Stimulated activated CD8-positive, alpha-beta memory T cell treated with anti-CD3 and anti-CD28 coated beads, Interleukin-12 subunit alpha, Interleukin-12 subunit beta, amount 100 ng/mL, for 24 hours (primary cell): ENCODE measurements at regions not wholly inside any gene's neighbourhood (a gene's known extent, or its start where the extent isn't known, plus 50 kb on each side); places are given as distances from the start of the nearest gene placed in this dataset.

Experiments
- DNase-seq: peaks from one replicate; pipeline ENCODE4 v3.0.0-alpha.2; 2020; ENCODE audit errors: extremely low read depth

GRCh38 chr6:165915022-165915770, 252.2 kb upstream of the PDE10A start:
- no peak for DNase-seq

DNA sequence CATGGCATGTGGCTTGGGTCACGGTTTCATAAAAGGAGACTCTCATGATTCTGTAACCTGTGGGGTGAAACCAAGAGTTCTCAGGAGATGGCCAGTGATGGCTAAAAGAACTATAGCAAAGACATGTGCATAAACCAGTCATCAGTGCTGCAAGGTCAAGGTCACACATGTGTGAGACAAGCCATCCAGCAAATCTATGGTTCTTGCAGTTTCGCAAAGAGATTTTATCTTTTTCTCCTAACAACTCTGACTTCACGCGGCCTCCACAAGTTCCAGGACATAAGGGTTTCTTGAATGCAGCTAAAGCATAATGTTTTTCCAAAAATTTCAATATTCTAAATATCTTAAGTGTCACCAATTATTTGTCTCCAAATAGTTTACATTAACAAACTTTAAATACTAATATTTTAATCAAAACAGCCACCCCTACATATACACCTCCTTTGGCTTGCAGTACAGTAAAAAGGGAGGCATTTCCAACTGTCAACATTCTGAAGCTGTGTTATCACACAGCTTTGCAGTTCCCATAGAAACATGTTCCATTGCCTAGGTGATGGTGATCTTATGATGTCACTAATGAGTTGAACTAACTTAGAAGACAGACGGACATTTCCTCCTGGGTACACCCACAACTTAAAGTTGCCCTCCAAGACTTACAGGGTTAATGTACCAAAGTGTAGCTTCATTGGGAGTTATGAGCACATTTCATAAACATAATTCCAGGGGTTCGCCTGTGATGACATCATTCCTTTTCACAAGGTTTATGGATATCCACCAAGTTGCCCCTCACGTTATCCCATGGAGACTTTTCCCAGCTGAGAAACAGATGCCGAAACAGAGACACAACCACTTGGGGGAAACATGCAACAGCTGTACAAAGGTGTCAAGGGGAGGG, 250.9 kb upstream of the PDE10A start:
- no peak for DNase-seq

DNA sequence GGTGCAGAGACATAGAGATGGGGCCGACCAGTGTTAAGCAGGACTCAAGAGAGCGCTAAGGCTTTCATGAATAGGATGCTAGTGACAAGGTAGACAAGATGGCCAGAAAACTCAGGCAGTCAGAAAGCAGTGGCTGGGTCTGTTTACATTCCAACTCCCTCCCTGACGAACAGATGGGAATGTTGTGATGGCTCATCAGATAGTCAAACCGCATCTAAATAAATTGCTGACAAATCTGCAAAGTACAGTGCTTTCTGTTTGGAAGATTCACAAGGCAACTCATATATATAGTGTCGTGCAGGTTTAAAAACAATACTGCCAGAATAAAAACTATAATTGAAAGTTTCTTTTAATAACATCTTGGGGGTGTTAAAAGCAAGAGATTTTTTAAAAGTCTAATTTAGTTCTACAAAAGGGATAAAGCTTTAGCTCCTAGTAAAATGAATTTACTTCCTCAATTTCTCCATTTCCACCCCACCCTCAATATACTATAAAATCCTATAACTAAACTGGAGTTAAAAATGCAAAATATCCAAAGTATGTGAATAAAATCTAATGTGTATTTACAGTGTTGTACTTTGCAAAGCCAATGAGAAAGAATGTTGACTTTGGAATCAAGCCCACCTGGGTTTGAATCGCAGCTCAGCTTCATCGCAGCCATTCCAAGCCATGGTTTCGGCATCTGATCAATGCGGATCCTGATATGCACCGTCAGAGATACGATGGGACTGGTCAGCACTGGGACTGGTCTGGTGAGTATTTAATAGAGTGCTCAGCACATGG, 247.3 kb upstream of the PDE10A start:
- no peak for DNase-seq

- DNase-seq, result no peak
Measured at GRCh38 chr6:165906736-165907135, 243.7 kb upstream of the PDE10A start.

GRCh38 chr6:165905744-165906143, 242.7 kb upstream of the PDE10A start:
- DNase-seq, result no peak

DNA sequence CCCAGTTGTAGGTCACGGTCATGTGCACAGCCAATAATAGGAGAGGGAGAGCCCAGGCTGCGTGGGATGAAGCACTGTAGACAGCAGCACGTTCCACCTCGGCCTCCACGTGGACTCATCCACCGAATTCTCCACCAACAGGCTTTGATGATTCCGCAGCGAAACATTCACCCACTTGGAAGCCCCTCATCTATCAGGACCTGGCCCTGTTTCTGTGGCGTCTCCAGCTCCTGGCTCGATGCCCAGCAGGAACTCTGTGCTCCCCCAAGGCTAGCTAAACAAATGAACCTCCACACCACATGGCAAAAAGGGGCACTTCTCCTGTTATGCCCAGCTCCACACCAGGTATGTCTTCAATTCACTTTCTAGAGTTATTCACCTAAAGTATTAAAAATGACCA, 237.9 kb upstream of the PDE10A start:
- no peak for DNase-seq

- DNase-seq, result no peak
Measured at GRCh38 chr6:165899611-165900010, 236.6 kb upstream of the PDE10A start.

DNA sequence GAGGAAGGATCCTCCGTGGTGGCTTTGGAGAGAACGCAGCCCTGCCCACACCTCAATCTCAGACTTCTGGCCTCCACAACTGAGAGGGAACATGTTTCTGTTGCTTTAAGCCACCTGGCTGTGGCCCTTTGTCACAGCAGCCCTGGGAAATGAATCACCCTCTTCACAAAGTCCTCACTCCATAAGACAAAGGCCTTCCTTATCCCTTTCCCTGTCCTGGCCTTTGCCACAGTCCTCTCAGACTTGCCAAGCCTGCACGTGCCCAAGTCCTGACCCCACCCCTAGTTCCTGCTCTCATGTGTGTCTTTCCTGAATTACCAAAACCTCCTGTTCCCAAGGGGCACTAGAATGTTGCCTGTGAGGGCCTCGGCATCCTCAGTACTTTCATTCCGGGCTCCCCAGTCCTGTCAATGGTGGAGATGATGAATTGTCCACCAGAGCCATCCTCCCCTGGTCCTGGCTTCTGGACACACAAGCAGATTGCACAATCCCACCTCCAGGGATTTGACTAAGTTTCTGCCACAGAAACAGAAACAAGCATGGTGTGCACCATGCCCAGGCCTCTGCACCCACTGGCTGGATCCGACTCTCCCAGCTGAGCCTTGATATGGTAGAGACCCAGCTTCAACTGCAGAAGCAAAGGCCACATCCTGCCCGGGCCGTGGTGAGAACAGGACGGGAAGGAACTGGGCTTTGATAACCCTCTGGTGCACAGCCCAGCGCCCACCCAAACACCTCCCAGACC, 232.6 kb upstream of the PDE10A start:
- DNase-seq, result no peak

- no peak for DNase-seq
Measured at GRCh38 chr6:165894171-165894825, 231.3 kb upstream of the PDE10A start.

DNA sequence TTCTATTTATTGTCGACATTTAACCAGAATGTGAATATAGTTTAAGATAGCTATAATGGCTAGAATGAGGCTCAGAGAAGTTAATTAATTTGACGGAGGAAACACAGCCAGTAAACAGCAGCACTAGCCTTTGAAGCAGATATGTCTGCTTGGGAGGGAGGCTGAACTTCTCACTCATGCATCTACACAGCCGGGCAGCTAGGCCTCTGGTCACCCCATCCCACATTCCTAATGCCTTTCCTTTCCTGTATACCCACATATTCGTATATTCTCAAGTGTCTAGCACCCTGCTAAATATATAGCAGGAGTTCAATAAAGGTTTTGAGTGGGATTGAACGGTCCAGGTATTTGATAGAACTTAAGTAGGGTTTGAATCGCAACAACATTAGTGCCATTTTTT, 230.4 kb upstream of the PDE10A start:
- no peak for DNase-seq

GRCh38 chr6:165891320-165891719, 228.3 kb upstream of the PDE10A start:
- no peak for DNase-seq

GRCh38 chr6:165890404-165890735, 227.3 kb upstream of the PDE10A start:
- no peak for DNase-seq

DNA sequence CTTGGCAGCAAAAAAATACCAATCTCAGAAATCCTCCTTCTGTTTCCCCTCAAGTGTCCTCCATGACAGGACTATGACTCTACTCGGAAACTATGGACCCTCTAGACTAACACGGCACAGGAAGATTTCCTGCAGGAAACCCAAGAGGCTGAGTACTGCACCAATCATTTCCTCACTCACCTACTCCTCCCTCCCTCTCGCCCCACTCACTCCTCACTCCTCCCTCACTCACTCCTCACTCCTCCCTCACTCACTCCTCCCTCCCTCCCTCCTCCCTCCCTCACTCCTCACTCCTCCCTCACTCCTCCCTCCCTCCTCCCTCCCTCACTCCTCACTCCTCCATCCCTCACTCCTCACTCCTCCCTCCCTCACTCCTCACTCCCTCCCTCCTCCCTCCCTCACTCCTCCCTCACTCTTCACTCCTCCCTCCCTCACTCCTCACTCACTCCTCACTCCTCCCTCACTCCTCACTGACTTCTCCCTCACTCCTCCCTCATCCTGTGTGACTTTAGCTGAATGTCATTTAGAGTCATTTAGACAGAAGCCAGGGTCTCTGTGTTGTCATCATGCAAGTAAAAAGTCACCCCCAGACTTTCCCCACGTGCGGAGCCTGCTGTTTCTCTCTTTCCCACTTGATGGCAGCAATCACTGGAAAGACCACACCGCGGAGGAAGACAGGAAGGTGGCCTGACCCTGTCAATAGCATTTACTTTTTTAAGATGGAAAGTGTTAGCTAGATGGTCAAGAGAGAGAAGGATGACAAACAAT, 226.8 kb upstream of the PDE10A start:
- DNase-seq, result no peak

DNA sequence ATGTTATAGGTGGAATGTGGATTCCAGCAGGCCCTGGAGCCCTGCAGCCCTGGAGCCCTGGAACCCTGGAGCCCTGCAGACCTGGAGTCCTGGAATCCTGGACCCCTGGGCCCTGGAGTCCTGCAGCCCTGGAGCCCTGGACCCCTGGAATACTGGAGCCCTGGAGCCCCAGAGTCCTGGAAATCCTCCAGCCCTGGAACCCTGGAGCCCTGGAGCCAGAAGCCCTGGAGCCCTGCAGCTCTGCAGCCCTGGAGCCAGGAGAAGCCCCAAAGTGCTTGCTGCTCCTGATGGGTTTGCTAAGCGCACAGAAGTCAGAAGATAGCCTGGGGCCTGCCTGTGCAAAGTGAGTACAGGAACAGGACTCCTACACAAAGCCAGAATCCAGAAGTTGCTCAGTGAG, 223.1 kb upstream of the PDE10A start:
- DNase-seq, result no peak

DNA sequence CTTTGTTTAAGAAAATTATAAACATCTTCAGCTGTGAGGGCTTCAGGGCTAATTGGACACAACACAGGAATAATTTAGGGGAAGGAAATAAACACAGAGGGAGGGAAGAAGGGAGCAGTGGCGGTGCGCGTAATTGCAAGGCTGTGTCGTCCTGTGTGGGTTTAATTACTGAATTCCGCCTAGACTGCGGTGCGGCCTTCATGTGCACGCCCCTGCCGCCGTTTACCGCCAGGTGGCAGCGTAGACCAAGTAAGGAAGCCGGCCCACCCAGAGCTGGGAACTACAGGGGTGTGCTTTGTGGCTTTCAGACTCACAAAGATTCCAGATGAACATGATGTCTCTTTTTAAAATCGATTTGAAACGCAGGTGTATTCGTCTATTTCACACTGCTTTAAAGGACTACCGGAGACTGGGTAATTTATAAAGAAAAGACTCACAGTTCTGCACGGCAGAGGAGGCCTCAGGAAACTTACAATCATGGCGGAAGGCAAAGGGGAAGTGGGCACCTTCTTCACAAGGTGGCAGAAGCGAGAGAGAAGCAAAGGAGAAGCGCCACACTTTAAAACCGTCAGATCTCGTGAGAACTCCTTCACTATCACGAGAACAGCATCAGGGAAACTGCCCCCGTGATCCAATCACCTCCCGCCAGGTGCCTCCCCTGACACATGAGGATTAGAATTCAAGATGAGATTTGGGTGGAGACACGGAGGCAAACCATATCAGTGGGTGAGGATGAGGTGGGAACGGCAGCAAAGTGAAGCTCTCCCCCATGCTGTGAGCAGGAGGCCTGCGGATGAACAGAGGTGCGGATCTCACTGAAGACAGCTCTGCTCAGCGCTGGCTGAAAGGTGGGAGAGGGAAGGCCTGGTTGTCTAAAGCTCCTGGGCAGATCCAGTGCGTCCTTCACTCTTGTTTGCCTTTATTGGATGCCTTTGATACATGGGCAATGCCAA, 222.0 kb upstream of the PDE10A start:
- DNase-seq, result peak; percentile 27

DNA sequence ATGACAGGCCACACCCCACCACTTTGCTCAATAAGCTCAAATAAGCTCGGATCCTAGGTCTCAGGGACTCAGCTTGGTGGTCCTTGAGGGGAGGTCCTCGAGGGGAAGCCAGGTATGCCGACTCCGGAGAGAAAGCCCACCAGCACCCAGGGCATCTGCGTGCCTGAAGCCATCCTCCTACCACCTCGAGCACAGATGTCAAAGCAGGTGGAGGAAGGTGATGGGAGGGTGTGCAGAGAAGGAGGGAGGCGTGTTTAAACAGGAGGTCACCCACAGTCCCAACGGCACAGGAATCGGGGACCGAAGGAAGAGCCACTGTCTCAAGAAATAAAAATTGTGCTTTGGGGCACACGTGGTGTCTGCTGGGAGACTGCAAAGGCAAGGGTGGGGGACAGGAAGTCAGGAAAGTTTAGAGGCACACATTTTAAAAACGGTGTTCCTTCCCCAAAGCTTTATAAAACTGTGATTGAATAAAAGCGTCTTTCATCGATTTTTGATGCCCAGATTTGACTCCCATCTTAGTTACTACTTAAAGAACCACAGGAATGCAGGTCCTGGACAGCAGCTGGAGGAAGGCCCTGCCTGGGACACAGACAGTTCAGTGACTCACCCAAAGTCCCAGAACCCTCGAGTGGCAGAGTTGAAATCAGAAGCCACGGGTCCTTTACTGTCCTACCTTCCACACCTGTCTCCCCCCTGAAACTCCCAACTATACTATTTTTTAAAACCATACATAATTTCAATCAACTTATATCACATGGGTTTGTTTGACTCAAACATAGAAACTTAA, 221.0 kb upstream of the PDE10A start:
- DNase-seq, result no peak

GRCh38 chr6:165881806-165882205, 218.8 kb upstream of the PDE10A start:
- no peak for DNase-seq

- no peak for DNase-seq
Measured at GRCh38 chr6:165880686-165881085, 217.6 kb upstream of the PDE10A start.
